Pancreas (tissue), 10 donors: ENCODE measurements at regions not wholly inside any gene's neighbourhood (a gene's known extent, or its start where the extent isn't known, plus 50 kb on each side); places are given as distances from the start of the nearest gene placed in this dataset.

ENCODE experiments used
- ATAC-seq, 4 donors: fragments of 200-7000 bp; cut with Tn5 transposase; one replicate each; pipeline versions ENCODE4 v1.8.0 to v1.9.1; 2020; ENCODE audit warnings: mild to moderate bottlenecking in 4 of 4, moderate library complexity in 4 of 4
- DNase-seq, 6 donors: peaks; one replicate each; pipeline ENCODE4 v3.0.0-alpha.2; 2020
- FAIRE-seq: peaks from 2 replicates; lab custom pipeline; 2012; peaks lifted over from hg19 to GRCh38; lab: Jason Lieb, UNC
- H3K27ac ChIP-seq, 4 donors: fragments of 200-600 bp; sonication (generic); 1 replicate in 3 of 4; 2 replicates in 1 of 4; pipeline versions ENCODE4 v1.5.0 to v1.8.0; 2020
- H3K27me3 ChIP-seq, 4 donors: fragments of 200-600 bp; one replicate each; pipeline ENCODE4 v1.8.0; 2021
- H3K36me3 ChIP-seq, 3 donors: fragments of 200-600 bp; sonication (generic) in 1 of 3; one replicate each; pipeline versions ENCODE4 v1.5.0 to v1.8.0; 2020 to 2021
- H3K4me1 ChIP-seq, 3 donors: fragments of 200-600 bp; one replicate each; pipeline ENCODE4 v1.8.0; 2021
- H3K4me3 ChIP-seq, 4 donors: fragments of 200-600 bp; sonication (generic) in 2 of 4; one replicate each; pipeline versions ENCODE4 v1.5.0 to v1.8.0; 2020 to 2021
- H3K9me3 ChIP-seq, 4 donors: fragments of 200-600 bp; one replicate each; pipeline ENCODE4 v1.8.0; 2021
- WGBS, 2 donors: extraction: QIAGEN DNeasy Blood & Tissue Kit; methylation state at CpG; one replicate each; pipeline ENCODE4 v1.1.7; 2013; 5-methylcytosine and 5-hydroxymethylcytosine counted together
- intact Hi-C, 3 donors: fragments of 100-400 bp; cut with DNase I; formaldehyde crosslinking; loops; one replicate each; pipeline versions ENCODE4 v1.11.1 to v1.14.2; 2022
- TF ChIP-seq, protein P1 (sequence below), 4 donors: fragments of 200-600 bp; sonication (generic) in 3 of 4; IDR thresholded peaks; one replicate each; pipeline versions ENCODE4 v1.5.0 to v1.8.0; 2021; ENCODE audit warnings: antibody characterized with exemption in 4 of 4
- donor health status: healthy with polysubstance abuse.
- donor health status: DM: no; HTN: no; CAD: no; lungs with moderate emphysema.
- donor health status: DM: no; HTN: no; CAD: no.
- donor health status: control.
- donor health status: control.
- donor health status: Bipolar disorder and iron deficiency.
- donor health status: DM: yes; HTN: yes; CAD: no.
- donor health status: DM: no; HTN: no; CAD: no.
- donor health status: DM: no; HTN: no; CAD: no.
- donor health status: DM: yes; HTN: yes; CAD: no.

DNA sequence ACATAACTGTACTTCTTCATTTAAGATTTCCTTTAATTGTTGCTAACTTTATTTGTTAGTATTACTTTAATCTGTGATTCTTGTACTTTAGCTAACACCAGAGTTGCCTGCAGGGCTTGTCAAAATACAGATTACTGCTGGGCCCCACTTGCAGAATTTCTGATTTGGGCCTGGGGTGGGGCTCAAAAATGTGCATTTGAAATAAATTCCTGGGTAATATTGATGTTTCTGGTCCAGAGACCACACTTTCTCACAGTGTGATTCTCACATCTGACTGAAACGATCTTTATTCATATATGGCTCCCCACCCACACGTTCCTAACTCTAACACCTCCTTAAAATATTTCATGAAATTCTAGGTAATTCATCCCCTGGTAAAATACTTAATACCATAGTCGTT, 452.6 kb upstream of the ACVR2A start:
- Histone ChIP-seq H3K4me3 (no peak overlapping the region), H3K4me1 (no peaks in the 10 kb centered on the region), H3K27me3 (no peaks in the 10 kb centered on the region), H3K36me3 (no peaks in the 10 kb centered on the region), H3K9me3 (no peaks in the 10 kb centered on the region), H3K27ac (no peak overlapping the region)
- FAIRE-seq: no peak
- TF ChIP-seq, protein P1, sequence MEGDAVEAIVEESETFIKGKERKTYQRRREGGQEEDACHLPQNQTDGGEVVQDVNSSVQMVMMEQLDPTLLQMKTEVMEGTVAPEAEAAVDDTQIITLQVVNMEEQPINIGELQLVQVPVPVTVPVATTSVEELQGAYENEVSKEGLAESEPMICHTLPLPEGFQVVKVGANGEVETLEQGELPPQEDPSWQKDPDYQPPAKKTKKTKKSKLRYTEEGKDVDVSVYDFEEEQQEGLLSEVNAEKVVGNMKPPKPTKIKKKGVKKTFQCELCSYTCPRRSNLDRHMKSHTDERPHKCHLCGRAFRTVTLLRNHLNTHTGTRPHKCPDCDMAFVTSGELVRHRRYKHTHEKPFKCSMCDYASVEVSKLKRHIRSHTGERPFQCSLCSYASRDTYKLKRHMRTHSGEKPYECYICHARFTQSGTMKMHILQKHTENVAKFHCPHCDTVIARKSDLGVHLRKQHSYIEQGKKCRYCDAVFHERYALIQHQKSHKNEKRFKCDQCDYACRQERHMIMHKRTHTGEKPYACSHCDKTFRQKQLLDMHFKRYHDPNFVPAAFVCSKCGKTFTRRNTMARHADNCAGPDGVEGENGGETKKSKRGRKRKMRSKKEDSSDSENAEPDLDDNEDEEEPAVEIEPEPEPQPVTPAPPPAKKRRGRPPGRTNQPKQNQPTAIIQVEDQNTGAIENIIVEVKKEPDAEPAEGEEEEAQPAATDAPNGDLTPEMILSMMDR (IDR thresholded peaks at IDR 0.05): no peak
- no peak for DNase-seq
- WGBS, 2 donors: 70 to 88% methylated on average over 3 of the region's 3 CpGs
- ATAC-seq: no peak
- intact Hi-C loops: no loop called here

DNA sequence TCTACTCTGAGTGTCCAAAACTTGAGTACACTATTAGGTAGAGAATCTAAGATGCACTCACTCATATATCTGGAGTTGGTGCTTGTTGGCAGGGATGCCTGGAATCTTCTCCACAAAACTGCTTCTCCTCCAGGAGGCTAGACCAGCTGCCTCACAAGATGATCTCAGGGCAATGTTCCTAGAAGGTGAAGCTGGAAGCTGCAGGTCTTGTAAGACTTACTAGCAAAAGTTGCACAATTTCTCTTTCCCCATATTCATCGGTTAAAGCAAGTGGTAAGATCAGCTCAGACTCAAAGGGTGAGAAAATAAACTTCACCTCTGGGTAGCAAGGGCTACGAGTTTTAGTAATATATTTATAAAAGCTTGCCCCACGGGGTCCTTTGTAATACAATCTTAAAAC, 454.4 kb upstream of the ACVR2A start:
- ATAC-seq (no peak), FAIRE-seq (no peak)
- WGBS, 2 donors: 71 to 90% methylated on average over 3 of the region's 3 CpGs

DNA sequence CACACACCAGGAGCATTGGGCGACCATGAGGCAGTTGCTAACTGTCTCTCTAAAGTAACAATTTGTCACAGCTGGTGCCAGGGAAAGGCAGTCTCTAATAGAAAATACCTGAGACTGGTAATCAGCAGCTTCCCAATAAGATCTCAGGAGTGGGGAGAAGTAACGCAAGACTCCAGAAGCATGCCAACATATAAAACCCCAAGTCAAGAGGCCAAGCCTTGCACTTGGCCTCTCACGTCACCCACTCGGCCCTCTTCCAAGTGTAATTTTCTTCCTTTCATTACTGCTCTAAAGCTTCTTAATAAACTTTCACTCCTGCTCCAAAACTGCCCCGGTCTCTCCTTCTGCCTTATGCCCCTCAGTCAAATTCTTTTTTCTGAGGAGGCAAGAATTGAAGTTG, 455.6 kb upstream of the ACVR2A start:
- WGBS, 2 donors: 89% methylated on average over 5 of the region's 5 CpGs
- intact Hi-C loops: no loop called here
- no peak overlapping the region for H3K27ac ChIP-seq
- TF ChIP-seq, protein P1 (IDR thresholded peaks at IDR 0.05): no peak
- ATAC-seq: no peak
- FAIRE-seq: no peak
- no peak overlapping the region for H3K4me3 ChIP-seq
- no peak for DNase-seq
- H3K27me3 ChIP-seq: no peaks in the 10 kb centered on the region
- H3K9me3 ChIP-seq: no peaks in the 10 kb centered on the region
- H3K4me1 ChIP-seq: no peaks in the 10 kb centered on the region
- H3K36me3 ChIP-seq: no peaks in the 10 kb centered on the region

More for the DNA sequence above, 454.4 kb upstream of the ACVR2A start:
- Histone ChIP-seq H3K9me3 (no peaks in the 10 kb centered on the region), H3K27ac (no peak overlapping the region), H3K4me3 (no peak overlapping the region), H3K4me1 (no peaks in the 10 kb centered on the region), H3K27me3 (no peaks in the 10 kb centered on the region), H3K36me3 (no peaks in the 10 kb centered on the region)
- TF ChIP-seq, protein P1 (IDR thresholded peaks at IDR 0.05): no peak
- intact Hi-C loops: no loop called here
- DNase-seq: no peak

DNA sequence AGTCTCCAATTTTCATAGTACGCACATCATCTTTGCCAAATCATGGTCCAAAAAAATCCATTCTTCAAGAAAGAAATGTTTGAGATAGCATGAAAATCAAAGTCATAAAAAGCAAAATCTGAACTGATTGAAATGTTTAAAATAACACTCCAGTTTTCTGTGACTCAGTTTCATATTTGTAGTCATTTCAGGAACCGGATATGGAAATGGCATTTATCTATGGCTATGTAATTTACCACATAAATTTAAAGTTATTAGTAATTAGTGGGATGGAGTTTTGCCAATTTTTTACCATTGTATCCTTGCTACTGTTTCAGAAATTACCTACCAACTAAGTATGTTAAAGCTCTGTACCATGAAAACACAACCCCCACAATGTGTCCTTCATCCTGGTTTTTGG, 456.6 kb upstream of the ACVR2A start:
- DNase-seq: no peak
- intact Hi-C loops: no loop called here
- 86 to 92% methylated on average over 2 of the region's 2 CpGs for WGBS, 2 donors
- FAIRE-seq: no peak
- Histone ChIP-seq H3K27ac (no peak overlapping the region), H3K4me3 (no peak overlapping the region), H3K36me3 (no peaks in the 10 kb centered on the region), H3K9me3 (no peaks in the 10 kb centered on the region), H3K27me3 (no peaks in the 10 kb centered on the region), H3K4me1 (no peaks in the 10 kb centered on the region)
- TF ChIP-seq, protein P1 (IDR thresholded peaks at IDR 0.05): no peak
- ATAC-seq: no peak

DNA sequence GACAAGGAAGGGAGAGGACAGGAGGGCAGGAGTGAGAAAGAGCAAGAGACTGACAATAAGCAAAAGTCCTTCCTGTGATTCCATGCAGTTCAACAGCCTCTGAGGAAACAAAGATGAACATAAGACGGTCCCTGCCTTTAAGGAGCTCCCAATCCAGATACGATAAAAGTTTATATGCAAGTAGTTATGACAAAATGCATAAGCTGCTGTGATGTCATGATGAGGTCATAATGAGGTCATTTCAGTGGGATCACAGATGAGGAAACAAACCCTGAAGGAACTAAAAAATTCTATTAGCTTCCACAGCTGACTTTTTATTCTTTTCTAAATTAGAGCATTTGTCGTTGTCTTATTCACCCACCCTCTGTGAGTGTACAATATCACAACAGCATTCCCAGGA, 458.5 kb upstream of the ACVR2A start:
- intact Hi-C loops: no loop called here
- H3K27me3 ChIP-seq: no peaks in the 10 kb centered on the region
- H3K36me3 ChIP-seq: no peaks in the 10 kb centered on the region
- no peaks in the 10 kb centered on the region for H3K9me3 ChIP-seq
- 60 to 62% methylated on average over 3 of the region's 3 CpGs for WGBS, 2 donors
- H3K4me3 ChIP-seq: no peak overlapping the region
- no peaks in the 10 kb centered on the region for H3K4me1 ChIP-seq
- TF ChIP-seq, protein P1 (IDR thresholded peaks at IDR 0.05): no peak
- no peak for DNase-seq
- ATAC-seq: no peak
- FAIRE-seq: no peak
- H3K27ac ChIP-seq: no peak overlapping the region
